Upper lobe of left lung (tissue), 4 donors: ENCODE measurements at regions not wholly inside any gene's neighbourhood (a gene's known extent, or its start where the extent isn't known, plus 50 kb on each side); places are given as distances from the start of the nearest gene placed in this dataset.

Experiments used
- CTCF ChIP-seq, 6 experiments: fragments of 450-650 bp in 4 of 6; fragments of 200-600 bp in 2 of 6; sonication (generic) in 2 of 6; IDR thresholded peaks; one replicate each; pipeline ENCODE4 v1.5.1; 2016 to 2019; ENCODE audit warnings: antibody characterized with exemption in 6 of 6
- EP300 ChIP-seq, 4 donors: sonication (generic); formaldehyde crosslinking; IDR thresholded peaks; one replicate each; pipeline ENCODE4 v1.5.1; 2017; ENCODE audit warnings: antibody characterized with exemption in 4 of 4, control low read depth in 2 of 4
- POLR2A ChIP-seq, 4 donors: fragments of 450-650 bp; IDR thresholded peaks; one replicate each; pipeline ENCODE4 v1.5.1; 2016 to 2017; ENCODE audit warnings: antibody characterized with exemption in 4 of 4, mild to moderate bottlenecking in 2 of 4
- POLR2AphosphoS5 ChIP-seq, 2 donors: sonication (generic); formaldehyde crosslinking; IDR thresholded peaks; one replicate each; pipeline ENCODE4 v1.5.1; 2017; ENCODE audit warnings: antibody characterized with exemption in 2 of 2

- TF ChIP-seq POLR2A (IDR thresholded peaks at IDR 0.05) (no peak), CTCF (IDR thresholded peaks at IDR 0.05) (no peak), POLR2AphosphoS5 (IDR thresholded peaks at IDR 0.05) (no peak), EP300 (IDR thresholded peaks at IDR 0.05) (no peak)
Measured at GRCh38 chr5:109630093-109630492, 59.6 kb upstream of the MAN2A1 start.
